HepG2 (cell line): ENCODE measurements at regions not wholly inside any gene's neighbourhood (a gene's known extent, or its start where the extent isn't known, plus 50 kb on each side); places are given as distances from the start of the nearest gene placed in this dataset.

Source experiments
- ATAC-seq: fragments of 200-7000 bp; cut with Tn5 transposase; 3 replicates; pipeline ENCODE4 v1.9.1; 2020; ENCODE audit warnings: mild to moderate bottlenecking, moderate library complexity
- BruUV-seq: library from RNA; stranded (reverse); fragments of 400-500 nt; replicated peaks from 2 replicates; lab custom pipeline; 2021; lab: Mats Ljungman, UMichigan
- CTCF ChIA-PET: fragments of 300-600 bp; formaldehyde crosslinking; extraction: SDS; loops from one replicate; lab custom pipeline; 2021; ENCODE audit warnings: low total read pairs, inconsistent platforms, low intra/inter-chr PET ratio; lab: Yijun Ruan, JAX
- POLR2A ChIA-PET: fragments of 350-600 bp; sonication (Branson Sonifier 250); formaldehyde crosslinking; loops from one replicate; lab custom pipeline; 2020; ENCODE audit warnings: antibody characterized with exemption, inconsistent platforms; lab: Yijun Ruan, JAX
- DNase-seq: peaks from one replicate; pipeline ENCODE4 v3.0.0-alpha.2; 2015; ENCODE audit warnings: low spot score
- FAIRE-seq: peaks from 3 replicates; lab custom pipeline; 2011; peaks lifted over from hg19 to GRCh38; lab: Jason Lieb, UNC
- H2AFZ ChIP-seq: one replicate; pipeline ENCODE4 v1.6.1; 2011; ENCODE audit warnings: low read length, inconsistent platforms
- H3K27ac ChIP-seq: fragments of 300-600 bp; 3 replicates; pipeline ENCODE4 v1.8.0; 2011; ENCODE audit warnings: mixed run types, mild to moderate bottlenecking, mixed read lengths, low read length, inconsistent platforms; ENCODE audit not compliant: insufficient read depth; ENCODE audit errors: extremely low read length
- H3K27me3 ChIP-seq, 2 experiments: fragments of 200-600 bp in 1 of 2; 2 replicates in 1 of 2; 3 replicates in 1 of 2; pipeline versions ENCODE4 v1.6.0 to v1.8.0; 2011; ENCODE audit warnings: low read length in 2 of 2, mild to moderate bottlenecking in 2 of 2, moderate library complexity in 2 of 2, inconsistent platforms in 1 of 2; ENCODE audit not compliant: insufficient read depth in 2 of 2, control insufficient read depth in 1 of 2
- H3K36me3 ChIP-seq, 2 experiments: fragments of 200-600 bp in 1 of 2; replicated peaks in 1 of 2; 2 replicates in 1 of 2; 3 replicates in 1 of 2; pipeline versions ENCODE4 v1.5.1 to v1.8.0; 2011; ENCODE audit warnings: low read length in 2 of 2, inconsistent platforms in 1 of 2; ENCODE audit not compliant: insufficient read depth in 2 of 2, control insufficient read depth in 1 of 2
- H3K4me1 ChIP-seq: 2 replicates; pipeline ENCODE4 v1.5.1; 2012; ENCODE audit warnings: low read length, inconsistent platforms; ENCODE audit not compliant: insufficient read depth
- H3K4me2 ChIP-seq: 2 replicates; pipeline ENCODE4 v1.6.0; 2011; ENCODE audit warnings: low read depth, low read length, inconsistent platforms
- H3K4me3 ChIP-seq, 3 experiments: fragments of 200-600 bp in 1 of 3; sonication (generic), shearing (Covaris generic) in 1 of 3; replicated peaks in 1 of 3; 2 replicates each; pipeline ENCODE4 v1.5.1; 2011 to 2016; ENCODE audit warnings: low read length in 3 of 3, inconsistent platforms in 2 of 3, low read depth in 2 of 3, mild to moderate bottlenecking in 2 of 3, control low read depth in 1 of 3, mixed read lengths in 1 of 3; ENCODE audit not compliant: insufficient read depth in 1 of 3
- H3K79me2 ChIP-seq: one replicate; pipeline ENCODE4 v1.6.1; 2011; ENCODE audit warnings: low read length, inconsistent platforms; ENCODE audit not compliant: insufficient read depth
- H3K9ac ChIP-seq: 2 replicates; pipeline ENCODE4 v1.6.0; 2011; ENCODE audit warnings: mild to moderate bottlenecking, low read depth, low read length, inconsistent platforms; ENCODE audit not compliant: insufficient read depth
- H3K9me3 ChIP-seq: 2 replicates; pipeline ENCODE4 v1.5.1; 2012; ENCODE audit warnings: mild to moderate bottlenecking, low read length
- H4K20me1 ChIP-seq: 2 replicates; pipeline ENCODE4 v1.6.0; 2011; ENCODE audit warnings: inconsistent platforms, mild to moderate bottlenecking, low read length, moderate library complexity; ENCODE audit not compliant: insufficient read depth
- HDAC6 ChIP-seq: fragments of 200-600 bp; sonication (generic); IDR thresholded peaks from 2 replicates; pipeline ENCODE4 v1.7.0; 2017; ENCODE audit warnings: mild to moderate bottlenecking, antibody characterized with exemption, low read length, low read depth
- MEIS1 ChIP-seq: sonication (generic); formaldehyde crosslinking; IDR thresholded peaks from 2 replicates; pipeline ENCODE4 v1.9.0; 2021; ENCODE audit warnings: mild to moderate bottlenecking, missing genetic modification reagents, moderate library complexity, borderline replicate concordance
- MIER3 ChIP-seq: IDR thresholded peaks from 2 replicates; pipeline ENCODE4 v1.6.1; 2016; ENCODE audit warnings: missing compliant biosample characterization, borderline replicate concordance
- RFX5 ChIP-seq: IDR thresholded peaks from 2 replicates; pipeline ENCODE4 v1.6.1; 2011; ENCODE audit warnings: low read depth, low read length, improper control_type of control experiment
- ZFP36L2 ChIP-seq: sonication (generic); formaldehyde crosslinking; IDR thresholded peaks from 2 replicates; pipeline ENCODE4 v1.4.0; 2020; ENCODE audit warnings: missing genetic modification reagents
- ZNF20 ChIP-seq: sonication (generic); formaldehyde crosslinking; IDR thresholded peaks from 2 replicates; pipeline ENCODE4 v1.4.0; 2020; ENCODE audit warnings: mild to moderate bottlenecking, moderate library complexity, missing genetic modification reagents
- ZNF329 ChIP-seq: sonication (generic); formaldehyde crosslinking; IDR thresholded peaks from 2 replicates; pipeline ENCODE4 v1.9.0; 2021; ENCODE audit warnings: low read depth, mild to moderate bottlenecking, missing genetic modification reagents
- ZNF556 ChIP-seq: sonication (generic); formaldehyde crosslinking; IDR thresholded peaks from 2 replicates; pipeline ENCODE4 v1.4.0; 2020; ENCODE audit warnings: mild to moderate bottlenecking, missing genetic modification reagents, borderline replicate concordance
- ZNF569 ChIP-seq: sonication (generic); formaldehyde crosslinking; IDR thresholded peaks from 2 replicates; pipeline ENCODE4 v1.5.0; 2020; ENCODE audit warnings: mild to moderate bottlenecking, missing genetic modification reagents, moderate library complexity, borderline replicate concordance
- ZNF572 ChIP-seq: sonication (generic); formaldehyde crosslinking; IDR thresholded peaks from 2 replicates; pipeline ENCODE4 v1.5.1; 2020; ENCODE audit warnings: mild to moderate bottlenecking, missing genetic modification reagents
- ZNF614 ChIP-seq: IDR thresholded peaks from 2 replicates; pipeline ENCODE4 v1.6.1; 2018; ENCODE audit warnings: missing biosample characterization, missing genetic modification reagents, inconsistent platforms, borderline replicate concordance
- ZSCAN22 ChIP-seq: sonication (generic); formaldehyde crosslinking; IDR thresholded peaks from 2 replicates; pipeline ENCODE4 v1.4.0; 2020; ENCODE audit warnings: mild to moderate bottlenecking, missing genetic modification reagents
- WGBS: methylation state at CpG from one replicate; pipeline ENCODE4 v1.1.6; 2017; ENCODE audit warnings: low lambda C conversion rate; 5-methylcytosine and 5-hydroxymethylcytosine counted together
- in situ Hi-C: cut with HindIII; loops from 2 replicates; pipeline ENCODE4 v1.10.0; 2017; ENCODE audit warnings: low pct_unique_long_range_greater_than_20kb; ENCODE audit not compliant: extremely low pct_ligation_motif_present
- intact Hi-C: fragments of 100-400 bp; cut with micrococcal nuclease; formaldehyde crosslinking; loops from one replicate; pipeline ENCODE4 v1.10.0; 2022; ENCODE audit not compliant: unreplicated experiment
- TF ChIP-seq, protein P1 (sequence below): sonication (generic); formaldehyde crosslinking; IDR thresholded peaks from 2 replicates; pipeline ENCODE4 v1.8.1; 2023; ENCODE audit warnings: missing genetic modification reagents, mild to moderate bottlenecking, borderline replicate concordance
- TF ChIP-seq, protein P2 (sequence below): sonication (generic); formaldehyde crosslinking; IDR thresholded peaks from 2 replicates; pipeline ENCODE4 v1.4.0; 2020; ENCODE audit warnings: missing genetic modification reagents, borderline replicate concordance
- TF ChIP-seq, protein P3 (sequence below): sonication (generic); formaldehyde crosslinking; IDR thresholded peaks from 2 replicates; pipeline ENCODE4 v1.5.0; 2020; ENCODE audit warnings: mild to moderate bottlenecking, missing genetic modification reagents

DNA sequence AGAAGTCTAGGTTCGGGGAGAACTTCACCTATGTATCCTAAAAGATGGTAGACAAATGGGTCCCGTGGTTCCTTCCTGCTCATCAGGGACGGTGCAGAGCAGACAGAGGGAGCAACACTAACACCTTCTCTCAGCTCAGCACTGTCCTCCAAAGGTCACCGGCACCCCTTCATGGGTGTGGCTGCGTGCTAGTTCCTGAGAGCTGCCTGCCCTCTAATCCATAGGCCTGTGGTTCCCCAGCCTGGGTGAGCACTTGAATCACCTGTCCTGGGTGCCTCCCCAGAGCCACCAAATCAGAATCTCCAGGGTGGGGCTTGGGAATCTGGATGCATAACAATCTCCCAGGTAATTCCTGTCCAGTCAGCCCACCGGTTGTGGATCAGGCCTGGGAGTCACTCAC is 113.9 kb upstream of the TMEM45B start:
- no TSS peak for BruUV-seq
- Histone ChIP-seq H4K20me1 (no peaks in the 10 kb centered on the region; the same call in 1 of the 2 replicates), H3K27ac (no peak overlapping the region), H3K9ac (no peak overlapping the region), H3K4me3 (no peak overlapping the region), H2AFZ (no peak overlapping the region), H3K4me2 (no peak overlapping the region), H3K36me3 (no peaks in the 10 kb centered on the region), H3K27me3 (peaks cover 6 to 56% of the 10 kb centered on the region in 2 experiments; a peak in 4 of 5 replicates), H3K4me1 (no peaks in the 10 kb centered on the region), H3K79me2 (no peaks in the 10 kb centered on the region), H3K9me3 (no peaks in the 10 kb centered on the region)
- TF ChIP-seq, protein P1, sequence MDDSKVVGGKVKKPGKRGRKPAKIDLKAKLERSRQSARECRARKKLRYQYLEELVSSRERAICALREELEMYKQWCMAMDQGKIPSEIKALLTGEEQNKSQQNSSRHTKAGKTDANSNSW = no peak
- TF ChIP-seq RFX5 (no peak), ZNF614 (CRISPR knock-in tag) (no peak), ZNF20 (CRISPR knock-in tag) (no peak), ZNF572 (CRISPR knock-in tag) (no peak), ZSCAN22 (CRISPR knock-in tag) (no peak), MEIS1 (no peak), HDAC6 (no peak), ZNF329 (CRISPR knock-in tag) (no peak), ZNF556 (CRISPR knock-in tag) (no peak), ZFP36L2 (no peak), ZNF569 (no peak), MIER3 (CRISPR knock-in tag) (no peak)
- TF ChIP-seq, protein P2, sequence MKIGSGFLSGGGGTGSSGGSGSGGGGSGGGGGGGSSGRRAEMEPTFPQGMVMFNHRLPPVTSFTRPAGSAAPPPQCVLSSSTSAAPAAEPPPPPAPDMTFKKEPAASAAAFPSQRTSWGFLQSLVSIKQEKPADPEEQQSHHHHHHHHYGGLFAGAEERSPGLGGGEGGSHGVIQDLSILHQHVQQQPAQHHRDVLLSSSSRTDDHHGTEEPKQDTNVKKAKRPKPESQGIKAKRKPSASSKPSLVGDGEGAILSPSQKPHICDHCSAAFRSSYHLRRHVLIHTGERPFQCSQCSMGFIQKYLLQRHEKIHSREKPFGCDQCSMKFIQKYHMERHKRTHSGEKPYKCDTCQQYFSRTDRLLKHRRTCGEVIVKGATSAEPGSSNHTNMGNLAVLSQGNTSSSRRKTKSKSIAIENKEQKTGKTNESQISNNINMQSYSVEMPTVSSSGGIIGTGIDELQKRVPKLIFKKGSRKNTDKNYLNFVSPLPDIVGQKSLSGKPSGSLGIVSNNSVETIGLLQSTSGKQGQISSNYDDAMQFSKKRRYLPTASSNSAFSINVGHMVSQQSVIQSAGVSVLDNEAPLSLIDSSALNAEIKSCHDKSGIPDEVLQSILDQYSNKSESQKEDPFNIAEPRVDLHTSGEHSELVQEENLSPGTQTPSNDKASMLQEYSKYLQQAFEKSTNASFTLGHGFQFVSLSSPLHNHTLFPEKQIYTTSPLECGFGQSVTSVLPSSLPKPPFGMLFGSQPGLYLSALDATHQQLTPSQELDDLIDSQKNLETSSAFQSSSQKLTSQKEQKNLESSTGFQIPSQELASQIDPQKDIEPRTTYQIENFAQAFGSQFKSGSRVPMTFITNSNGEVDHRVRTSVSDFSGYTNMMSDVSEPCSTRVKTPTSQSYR = no peak
- TF ChIP-seq, protein P3, sequence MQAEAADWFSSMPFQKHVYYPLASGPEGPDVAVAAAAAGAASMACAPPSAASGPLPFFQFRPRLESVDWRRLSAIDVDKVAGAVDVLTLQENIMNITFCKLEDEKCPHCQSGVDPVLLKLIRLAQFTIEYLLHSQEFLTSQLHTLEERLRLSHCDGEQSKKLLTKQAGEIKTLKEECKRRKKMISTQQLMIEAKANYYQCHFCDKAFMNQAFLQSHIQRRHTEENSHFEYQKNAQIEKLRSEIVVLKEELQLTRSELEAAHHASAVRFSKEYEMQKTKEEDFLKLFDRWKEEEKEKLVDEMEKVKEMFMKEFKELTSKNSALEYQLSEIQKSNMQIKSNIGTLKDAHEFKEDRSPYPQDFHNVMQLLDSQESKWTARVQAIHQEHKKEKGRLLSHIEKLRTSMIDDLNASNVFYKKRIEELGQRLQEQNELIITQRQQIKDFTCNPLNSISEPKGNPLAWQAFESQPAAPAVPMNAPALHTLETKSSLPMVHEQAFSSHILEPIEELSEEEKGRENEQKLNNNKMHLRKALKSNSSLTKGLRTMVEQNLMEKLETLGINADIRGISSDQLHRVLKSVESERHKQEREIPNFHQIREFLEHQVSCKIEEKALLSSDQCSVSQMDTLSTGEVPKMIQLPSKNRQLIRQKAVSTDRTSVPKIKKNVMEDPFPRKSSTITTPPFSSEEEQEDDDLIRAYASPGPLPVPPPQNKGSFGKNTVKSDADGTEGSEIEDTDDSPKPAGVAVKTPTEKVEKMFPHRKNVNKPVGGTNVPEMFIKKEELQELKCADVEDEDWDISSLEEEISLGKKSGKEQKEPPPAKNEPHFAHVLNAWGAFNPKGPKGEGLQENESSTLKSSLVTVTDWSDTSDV (CRISPR knock-in tag) = no peak
- in situ Hi-C loops = no loop called here
- DNase-seq (no peak), FAIRE-seq (no peak), ATAC-seq (no peak)
- WGBS = 48% methylated on average over 3 of the region's 6 CpGs
- POLR2A ChIA-PET = no interaction called here
- CTCF ChIA-PET = no interaction called here
- intact Hi-C loops = no loop called here
